Activated naive CD8-positive, alpha-beta T cell treated with anti-CD3 and anti-CD28 coated beads, Interleukin-2, amount 50 U/mL, for 16 hours (primary cell): ENCODE measurements at regions not wholly inside any gene's neighbourhood (a gene's known extent, or its start where the extent isn't known, plus 50 kb on each side); places are given as distances from the start of the nearest gene placed in this dataset.

ENCODE experiments used
- DNase-seq: peaks from one replicate; pipeline ENCODE4 v3.0.0-alpha.2; 2020; ENCODE audit warnings: low read depth, low spot score

DNA sequence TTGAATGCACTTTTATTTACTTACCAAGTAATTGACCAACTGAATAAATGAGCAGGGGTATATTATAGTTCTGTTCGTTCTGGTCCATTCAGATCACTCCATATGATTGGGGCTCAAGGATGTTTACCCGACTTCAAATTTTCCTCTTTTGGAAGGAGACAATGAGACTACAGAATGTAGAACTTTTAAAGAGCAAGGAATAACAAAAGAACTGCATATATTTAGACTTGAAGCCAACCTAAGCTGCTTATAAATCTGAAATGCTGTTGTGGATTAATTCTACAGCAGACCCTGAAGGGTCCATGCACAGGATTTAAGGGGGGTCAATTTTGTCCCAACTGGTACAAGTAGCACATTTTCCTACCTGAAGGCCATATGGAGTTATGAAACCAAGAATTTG, 610.8 kb downstream of the RAB28 start:
- DNase-seq, result no peak

DNA sequence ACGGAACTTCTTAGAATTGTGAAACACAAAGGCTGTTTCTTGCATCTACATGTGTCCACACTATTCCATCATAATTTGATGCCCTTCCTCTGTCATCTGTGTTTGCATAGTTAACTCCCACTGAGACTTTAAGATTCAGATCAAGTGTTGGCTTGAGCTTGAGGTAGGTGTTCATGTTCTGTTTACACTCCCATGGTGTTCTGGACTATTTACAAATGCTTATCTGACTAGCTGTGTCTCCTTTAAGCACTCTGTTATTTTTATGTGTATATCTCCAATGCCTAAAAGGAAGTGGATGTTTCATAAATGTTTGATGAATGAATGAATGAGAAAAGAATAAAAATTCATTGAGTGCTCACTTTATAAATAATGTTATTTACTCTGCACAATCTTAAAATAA, 622.7 kb downstream of the RAB28 start:
- no peak for DNase-seq

DNA sequence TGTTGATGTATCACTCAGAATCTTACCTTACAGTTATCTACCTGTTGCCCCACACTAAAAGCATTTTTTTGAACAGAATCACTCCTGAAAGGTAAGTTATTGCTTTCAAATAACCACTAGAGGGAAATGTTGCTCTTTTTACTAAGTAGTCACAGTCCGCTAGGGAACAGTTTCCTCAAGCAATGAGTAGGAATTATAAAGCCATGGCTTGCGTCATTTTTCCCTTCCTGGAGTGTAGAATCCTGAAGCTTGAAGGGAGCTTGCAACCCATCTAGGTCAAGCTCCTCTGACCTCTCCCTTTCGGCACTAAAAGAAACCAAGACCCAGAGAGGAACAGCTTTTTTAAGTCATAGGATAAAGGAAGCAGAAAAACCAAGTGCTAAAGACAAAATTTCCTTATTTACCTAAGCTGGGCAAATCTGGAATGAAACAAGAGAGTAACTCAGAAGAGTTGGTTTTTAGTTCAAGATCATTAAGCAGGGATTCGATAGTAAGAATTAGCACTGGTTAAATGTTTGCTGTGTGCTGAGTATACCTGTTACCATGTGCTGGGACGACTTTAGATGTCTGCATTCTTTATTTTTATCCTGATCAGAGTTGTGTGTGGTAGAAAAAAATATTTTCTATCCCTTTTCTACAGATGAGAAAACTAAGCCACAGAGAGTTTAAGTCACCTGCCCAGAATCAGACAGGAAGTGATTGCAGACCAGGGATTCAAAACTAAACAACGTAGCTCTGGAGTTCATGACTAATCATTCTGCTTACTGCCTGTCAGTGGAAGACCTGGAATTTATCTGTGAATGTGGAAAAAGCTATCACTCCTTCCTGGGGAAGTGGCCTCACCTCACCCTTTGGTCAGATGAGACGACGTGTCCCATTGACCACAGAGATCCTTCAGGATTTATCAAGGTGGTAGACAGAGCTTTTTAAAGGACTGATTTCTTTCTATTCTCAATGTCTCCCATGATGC, 631.5 kb downstream of the RAB28 start:
- DNase-seq, result no peak

DNA sequence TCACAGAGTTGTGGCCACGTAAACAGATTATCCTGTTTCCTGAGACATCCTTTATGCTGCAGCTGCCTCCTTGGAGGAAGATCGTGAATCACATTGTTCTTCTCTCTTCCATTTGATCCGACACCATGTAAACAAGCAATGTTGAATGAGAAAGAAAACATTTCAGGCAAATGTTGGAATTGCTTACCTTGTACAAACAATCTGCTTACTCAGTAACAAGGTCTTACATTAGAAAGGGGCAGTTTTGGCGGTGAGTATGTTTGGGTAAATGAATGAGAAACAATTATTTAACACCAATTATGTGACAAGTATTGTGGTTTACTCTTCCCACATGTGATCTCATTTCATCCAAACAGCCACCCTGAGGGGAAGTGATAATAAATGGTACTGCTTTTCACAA, 637.8 kb downstream of the RAB28 start:
- no peak for DNase-seq

DNA sequence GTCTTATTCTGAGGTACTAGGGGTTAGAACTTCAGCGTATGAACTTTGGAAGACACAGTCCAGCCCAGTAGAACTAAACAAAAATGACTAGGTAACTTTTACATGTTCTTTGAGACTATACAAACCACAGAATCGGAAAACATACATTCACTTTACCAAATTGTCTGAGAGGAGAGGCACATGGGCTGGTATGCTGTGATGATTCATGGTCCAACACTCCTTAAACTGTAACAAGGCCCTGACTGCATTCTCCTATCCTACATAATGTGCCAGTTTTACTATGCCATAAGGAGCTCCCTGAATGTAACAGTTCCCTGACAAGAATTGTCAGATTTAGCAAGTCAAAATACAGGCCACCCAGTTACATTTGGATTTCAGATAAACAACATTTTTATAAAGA, 640.0 kb downstream of the RAB28 start:
- DNase-seq, result no peak

DNA sequence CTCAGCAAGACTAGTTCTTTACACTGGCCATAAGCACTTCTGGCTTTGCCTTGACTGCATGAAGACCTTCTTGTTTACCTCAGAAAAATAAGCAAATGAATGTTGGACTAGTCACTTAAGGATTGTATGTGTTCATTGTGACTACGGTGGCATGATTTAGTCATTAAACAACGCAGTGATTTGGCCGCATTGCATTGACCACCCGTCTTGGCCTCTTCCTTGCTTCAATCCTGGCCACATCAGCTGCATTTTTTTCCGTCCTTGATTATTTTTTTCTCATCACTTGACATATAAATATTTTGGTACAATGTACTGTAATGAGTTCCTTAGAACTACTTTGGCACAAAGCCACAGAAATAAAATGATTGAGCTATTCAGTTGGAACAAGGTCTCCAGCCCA, 656.2 kb downstream of the RAB28 start:
- DNase-seq, result no peak

DNA sequence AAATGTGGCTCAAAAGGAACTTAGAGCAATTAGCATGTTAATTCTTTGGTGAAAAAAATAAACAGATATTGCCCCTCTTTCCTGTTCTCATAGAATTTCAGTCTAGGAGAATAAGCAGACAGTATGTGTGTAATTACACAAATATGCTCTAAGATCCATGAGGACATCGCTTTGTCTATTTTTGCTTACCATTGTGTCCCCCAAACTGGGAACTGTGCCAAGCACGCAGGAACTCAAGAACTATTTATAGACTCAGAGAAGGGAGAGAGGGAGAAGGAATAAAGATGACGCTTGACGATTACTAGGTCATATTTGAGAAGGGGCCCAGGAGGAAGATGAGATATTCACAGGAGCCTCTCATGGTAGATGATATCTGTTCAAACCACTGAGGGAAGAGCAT, 692.6 kb downstream of the RAB28 start:
- no peak for DNase-seq

DNA sequence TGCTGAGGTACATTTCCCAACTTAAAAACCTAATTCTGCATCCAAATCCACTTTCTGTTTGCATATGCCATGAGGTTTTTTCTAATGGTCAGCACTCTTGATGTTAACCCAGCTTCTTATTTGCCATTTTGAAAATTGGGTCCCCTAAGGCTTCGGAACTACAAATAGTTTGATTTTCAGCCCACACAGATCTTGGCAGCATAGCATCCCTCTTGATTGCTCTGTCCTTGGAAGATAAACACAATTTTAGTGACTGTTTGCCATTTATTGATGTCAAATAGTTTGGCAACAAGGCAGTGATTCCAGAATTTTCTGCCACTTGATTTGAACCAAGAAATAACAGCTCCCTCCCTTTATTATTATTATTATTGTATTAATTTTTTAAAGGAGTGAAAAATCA, 696.9 kb downstream of the RAB28 start:
- DNase-seq, result no peak

DNA sequence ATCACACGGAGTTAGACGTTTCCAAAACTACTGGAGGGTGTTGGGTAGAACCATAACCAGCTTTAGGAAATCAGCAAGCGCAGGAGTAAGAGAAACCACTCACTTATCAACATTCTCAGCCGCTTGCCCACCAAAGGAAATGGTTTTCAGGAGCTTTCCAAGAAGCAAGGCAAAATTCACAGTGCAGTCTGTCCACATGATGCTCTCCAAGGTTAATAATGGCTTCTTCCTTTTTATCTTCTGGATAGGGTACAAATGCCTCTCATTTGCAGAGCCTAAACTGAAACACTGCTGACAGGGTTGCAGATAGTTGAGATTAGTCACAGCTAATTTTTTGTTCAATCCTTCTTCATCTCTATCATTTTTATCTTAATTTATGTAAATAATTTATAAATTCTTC, 705.4 kb downstream of the RAB28 start:
- DNase-seq, result no peak

DNA sequence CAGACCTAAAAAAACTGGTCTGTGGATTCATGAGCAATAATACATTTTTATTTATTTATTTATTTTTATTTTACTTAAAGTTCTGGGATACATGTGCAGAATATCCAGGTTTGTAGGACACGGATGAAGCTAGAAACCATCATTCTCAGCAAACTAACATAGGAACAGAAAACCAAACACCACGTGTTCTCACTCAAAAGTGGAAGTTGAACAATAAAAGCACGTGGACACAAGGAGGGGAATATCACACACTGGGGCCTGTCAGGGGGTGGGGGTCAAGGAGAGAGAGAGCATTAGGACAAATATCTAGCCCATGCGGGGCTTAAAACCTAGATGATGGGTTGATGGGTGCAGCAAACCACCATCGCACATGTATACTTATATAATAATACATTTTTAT, 705.9 kb downstream of the RAB28 start:
- DNase-seq, result no peak

DNA sequence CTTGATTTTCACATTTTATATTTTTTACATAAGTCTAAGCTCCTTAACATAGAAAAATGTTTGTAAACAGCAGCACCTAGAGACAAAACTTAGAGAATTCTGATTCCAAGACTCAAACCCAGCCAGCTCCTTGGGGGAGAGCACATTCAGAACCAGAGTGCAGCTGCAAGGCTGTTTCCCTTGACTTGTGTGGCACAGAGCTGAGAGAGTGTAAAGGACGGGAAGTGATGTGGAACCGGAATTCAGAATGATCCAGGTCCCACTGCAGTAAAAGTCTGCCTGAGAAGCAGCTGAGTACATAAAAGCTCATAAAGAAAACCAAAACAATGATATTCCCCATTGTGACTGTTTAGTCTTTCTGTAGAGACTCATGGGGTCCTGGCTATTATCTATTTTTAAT, 713.8 kb downstream of the RAB28 start:
- no peak for DNase-seq

DNA sequence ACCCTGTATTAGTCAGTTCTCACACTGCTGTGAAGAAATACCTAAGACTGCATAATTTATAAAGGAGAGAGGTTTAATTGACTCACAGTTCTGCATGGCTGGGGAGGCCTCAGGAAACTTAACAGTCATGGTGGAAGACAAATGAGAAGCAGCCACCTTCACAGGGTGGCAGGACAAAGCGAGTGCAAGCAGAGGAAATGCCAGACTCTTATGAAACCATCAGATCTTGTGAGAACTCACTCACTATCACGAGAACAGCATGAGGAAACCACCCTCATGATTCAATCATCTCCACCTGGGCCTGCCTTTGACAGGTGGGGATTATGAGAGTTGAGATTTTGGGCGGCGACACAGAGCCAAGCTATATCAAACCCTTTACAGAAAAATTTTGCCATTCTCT, 722.4 kb downstream of the RAB28 start:
- DNase-seq, result no peak

DNA sequence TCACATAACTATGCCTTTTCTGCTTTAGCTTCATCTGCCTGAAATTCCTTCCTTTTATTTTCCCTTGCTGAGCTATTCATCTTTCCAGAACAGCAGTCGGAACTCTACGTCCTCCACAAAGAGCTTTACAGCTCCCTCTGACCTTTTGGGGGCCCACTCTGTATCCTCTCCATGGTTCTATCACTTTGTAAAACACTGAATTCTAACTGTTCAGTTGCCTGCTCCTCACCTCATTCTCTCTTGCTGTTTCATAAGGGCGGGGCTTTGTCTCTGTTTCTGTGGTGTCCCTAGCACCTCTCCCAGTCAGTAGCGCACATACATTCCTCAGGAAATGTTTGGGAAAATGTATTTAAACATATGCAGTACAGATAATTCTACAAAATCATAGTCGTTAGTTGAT, 737.0 kb downstream of the RAB28 start:
- DNase-seq, result no peak

DNA sequence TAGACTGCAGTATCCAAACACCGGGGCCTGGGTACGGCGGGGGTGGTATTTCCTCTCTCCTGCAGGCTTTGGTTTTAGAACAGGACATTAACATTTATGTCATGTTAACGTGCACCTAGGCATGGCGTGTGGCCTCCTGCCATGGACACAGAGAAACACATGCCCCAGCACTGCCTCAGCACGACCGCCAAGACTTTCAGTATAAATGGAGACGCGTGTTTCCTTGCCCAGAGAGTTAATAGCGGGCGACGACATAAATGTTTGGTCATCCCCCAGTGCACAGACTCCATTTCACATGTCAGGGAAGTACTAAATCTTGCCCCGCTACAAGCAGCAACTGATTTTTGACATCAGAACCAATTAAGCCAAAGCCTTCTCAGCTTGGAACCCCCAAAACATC, 737.9 kb downstream of the RAB28 start:
- DNase-seq, result no peak

DNA sequence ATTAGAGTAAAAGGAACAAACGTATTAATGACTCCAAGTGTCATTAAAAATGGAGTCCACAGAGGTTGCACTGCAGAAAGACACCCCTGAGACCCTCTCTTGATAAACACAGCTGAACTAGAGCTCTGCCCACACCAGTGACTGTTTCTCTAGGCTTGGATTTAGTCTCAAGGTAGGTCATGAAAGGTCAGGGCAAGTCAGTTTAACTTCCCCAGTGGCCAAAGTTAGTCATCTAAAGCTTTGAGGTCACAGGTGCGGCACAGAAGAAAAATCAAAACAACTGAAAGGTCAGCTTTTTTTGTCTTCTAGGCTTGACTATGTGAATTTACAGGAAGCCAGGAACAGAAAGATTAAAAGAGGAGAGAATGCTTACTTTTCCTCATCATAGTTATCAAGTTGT, 749.6 kb downstream of the RAB28 start:
- no peak for DNase-seq

DNA sequence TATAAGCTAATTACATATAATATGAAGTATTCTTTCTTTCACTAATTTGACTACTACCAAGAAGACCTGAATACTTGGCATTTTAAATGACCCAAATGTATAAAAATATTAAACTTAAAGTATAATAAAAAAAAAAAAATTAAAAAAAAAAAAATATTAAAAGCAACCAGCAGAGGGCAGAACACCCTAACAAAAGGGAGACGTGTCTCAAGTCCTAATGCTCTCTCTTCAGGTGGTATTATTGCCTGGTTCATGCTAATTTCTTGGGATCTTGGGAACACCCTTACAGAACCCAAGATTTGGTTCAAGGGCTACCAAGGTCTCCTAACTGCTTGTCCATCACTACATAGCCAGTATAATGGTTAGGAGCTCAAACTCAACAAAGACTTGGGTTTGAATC, 754.8 kb downstream of the RAB28 start:
- DNase-seq, result no peak

DNA sequence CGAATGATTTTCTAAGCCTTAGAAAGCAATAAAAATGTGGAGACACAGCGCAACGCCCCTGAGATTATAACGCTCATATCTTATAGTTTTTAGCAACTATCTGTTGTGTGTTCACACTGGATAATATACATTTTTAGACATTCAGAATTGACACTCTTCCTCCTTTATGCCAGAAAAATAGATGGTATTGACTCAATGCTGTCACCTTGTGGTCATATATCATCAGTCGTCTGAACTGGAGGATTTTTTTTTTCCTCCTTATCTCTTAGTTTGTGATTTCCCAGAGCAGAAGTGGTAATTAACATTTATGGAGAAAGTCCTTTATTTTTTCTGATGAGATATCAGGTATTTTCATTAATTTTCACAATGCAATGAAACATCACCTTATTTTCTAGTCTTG, 759.6 kb downstream of the RAB28 start:
- no peak for DNase-seq

DNA sequence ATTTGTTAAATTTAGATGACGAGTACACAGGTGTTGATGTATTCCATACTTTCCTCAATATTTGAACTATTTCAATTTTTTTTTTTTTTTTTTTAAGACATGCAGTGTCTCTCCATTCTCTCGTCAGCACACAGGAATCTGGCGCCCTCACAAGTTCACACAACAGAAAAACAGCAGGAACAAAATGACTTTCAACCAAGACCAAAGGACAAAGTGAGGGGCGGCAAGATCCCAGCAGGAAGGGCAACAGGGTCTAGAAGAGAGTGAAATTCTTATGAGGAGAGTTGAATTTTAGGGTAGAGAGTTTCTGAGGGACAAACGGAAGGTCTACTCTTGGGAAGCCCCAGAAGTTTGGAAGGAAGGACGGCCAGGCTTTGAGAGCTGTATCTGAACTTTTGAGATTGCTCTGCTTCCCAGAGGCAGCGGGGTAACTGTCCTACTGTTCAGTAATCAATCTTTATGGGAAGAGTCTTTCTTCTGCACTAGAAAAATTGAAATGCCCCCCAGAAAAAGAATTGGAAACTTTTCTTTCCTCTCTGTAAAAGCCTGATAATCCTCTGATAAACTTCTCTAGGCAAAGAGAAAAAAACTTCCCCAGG, 760.2 kb downstream of the RAB28 start:
- DNase-seq, result no peak

DNA sequence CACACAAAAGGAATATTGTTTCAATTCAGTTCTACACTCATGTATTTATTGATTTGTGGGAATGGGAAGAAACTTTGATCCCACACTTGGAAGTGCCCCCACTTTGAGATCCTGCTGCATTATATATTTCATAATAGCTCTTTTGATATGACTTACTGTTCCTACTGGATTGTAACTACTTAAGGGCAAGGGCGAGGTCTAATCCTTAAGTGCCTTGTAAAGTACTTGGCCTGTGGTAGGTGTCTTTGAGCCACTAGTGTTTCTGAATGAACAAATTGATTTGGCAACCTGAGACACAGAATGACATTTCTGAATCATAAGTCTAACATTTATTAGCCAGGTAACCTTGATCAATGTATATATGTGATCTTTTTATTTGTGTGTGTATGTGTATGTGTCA, 767.2 kb downstream of the RAB28 start:
- DNase-seq, result no peak

DNA sequence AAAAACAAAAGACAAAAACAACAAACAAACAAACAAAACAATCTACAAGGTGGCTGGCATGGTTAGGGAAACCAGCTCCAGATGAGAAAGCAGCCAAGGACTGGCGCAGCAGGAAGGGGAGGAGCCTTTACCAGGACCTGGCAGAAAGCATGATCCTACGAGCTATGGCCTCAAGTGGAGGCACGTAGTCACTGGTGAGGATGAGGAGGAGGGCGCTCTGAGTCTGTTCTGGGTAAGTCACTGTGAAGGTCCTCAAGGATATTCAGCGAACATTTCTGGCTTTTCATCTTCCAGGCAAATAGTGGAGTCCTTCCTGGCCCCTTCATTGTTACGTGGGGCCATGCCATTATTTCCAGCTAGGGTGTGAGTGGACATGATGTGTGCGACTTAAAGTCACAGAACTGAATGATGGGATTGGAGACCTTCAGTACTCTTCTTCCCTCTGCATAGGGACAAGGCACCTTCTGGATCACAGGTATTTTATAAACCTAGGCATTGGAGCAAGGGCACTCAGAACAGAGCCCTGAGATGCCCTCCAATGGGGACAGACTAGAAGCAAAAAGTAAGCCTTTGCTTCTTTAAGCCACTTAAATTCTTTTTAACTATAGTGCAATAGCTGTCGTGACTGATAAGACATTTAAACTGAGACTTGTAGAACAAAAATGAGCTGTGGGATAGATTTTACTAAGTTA, 771.3 kb downstream of the RAB28 start:
- DNase-seq, result no peak

DNA sequence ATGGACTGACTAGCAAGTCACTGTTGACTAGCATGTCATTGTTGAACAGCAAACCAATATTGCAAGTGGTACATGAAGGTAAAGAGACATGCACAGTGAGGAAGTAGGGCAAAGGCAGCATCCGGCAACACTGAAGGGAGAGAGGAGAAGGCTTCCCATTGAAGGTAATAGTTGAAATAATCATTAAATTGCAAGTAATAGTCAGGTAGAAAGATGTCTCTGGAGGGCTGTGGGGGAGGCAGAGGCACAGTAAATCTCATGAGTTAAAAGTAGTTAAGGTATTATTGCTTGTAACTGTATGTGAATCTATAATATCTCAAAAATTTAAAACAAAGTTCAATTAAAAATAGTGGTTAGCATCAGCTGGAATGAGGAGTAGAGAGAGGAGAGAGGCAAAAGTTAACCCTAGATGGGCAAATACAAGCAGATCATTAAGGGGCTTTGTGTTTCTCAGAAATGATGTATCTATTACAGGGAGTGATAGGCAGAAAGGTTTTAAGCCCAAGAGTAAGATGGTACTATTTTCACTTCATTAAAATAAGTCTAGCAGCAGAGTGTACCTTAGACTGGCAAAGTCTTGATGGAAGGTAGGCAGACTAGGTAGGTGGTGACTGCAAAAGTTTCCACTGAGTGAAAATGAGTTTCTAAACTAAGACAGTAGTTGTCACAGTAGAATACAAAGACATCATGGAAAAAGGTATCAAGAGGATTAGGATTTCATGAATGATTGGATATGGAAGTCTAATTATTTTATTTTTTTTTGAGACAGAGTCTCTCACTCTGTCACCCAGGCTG, 776.6 kb downstream of the RAB28 start:
- no peak for DNase-seq

DNA sequence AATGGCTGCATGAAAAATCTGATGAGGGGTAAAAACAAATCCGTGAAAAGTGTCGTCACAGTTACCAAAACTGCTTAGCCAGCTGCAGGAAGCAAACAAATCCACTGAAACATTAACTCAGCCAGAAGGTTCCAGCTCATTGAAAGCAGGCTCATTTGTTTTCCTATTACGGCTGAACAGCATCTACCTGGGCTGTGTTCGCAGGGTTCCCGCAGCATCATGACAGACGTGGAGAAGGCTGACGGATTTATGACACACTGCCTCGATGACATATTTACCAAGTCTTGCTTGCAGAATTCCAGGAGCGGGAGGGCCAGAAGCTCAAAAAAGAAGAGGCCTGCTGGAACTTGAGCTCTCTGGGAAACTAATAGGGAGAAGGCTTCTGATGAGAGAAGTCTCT, 781.1 kb downstream of the RAB28 start:
- no peak for DNase-seq
